HG03196 (cell line): ENCODE measurements at regions not wholly inside any gene's neighbourhood (a gene's known extent, or its start where the extent isn't known, plus 50 kb on each side); places are given as distances from the start of the nearest gene placed in this dataset.

Experiments
- ATAC-seq: cut with Tn5 transposase; IDR thresholded peaks from one replicate; pipeline ENCODE4 v1.9.1; 2021; ENCODE audit not compliant: unreplicated experiment

DNA sequence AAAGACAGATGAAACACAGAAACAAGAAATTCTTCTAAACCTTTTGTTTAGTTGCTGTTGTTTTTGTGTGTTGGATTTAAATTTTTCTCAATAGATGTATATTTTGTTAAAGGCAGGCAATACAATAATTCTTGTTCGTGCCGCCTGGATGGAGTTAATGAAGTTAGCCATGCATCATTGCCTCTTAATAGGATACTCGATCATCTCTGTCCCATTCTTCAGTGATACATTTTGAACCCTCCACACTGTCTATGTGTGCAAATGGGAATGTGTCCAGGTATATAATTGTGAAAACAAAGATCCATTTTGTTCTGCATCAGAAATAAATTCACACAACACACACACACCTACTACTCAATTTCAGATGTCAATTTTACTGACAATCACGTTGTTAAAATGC is 186.6 kb upstream of the ADAMTS16 start:
- ATAC-seq, result no peak

GRCh38 chr5:4954048-4954447 is 186.1 kb upstream of the ADAMTS16 start:
- no peak for ATAC-seq

- no peak for ATAC-seq
Measured at GRCh38 chr5:4963265-4963664, 176.9 kb upstream of the ADAMTS16 start.

DNA sequence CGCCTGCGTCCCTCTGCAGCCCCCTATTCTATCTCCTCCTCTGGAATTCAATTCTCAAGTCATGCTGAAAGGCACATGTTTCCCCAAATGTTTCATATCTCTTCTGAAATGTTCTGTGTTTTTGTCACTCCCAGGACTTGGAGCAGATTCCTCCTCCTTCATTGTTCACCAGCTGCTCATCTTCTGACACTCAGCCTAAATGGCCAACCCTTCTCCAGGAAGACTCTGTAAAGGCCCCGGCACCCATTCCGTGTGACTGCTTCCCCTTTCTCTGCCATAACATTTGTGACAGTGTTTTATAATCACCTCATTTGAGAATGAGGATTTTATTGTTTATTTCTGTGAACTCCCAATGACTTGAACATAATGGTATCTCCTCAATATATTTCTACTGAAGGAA is 170.8 kb upstream of the ADAMTS16 start:
- no peak for ATAC-seq

DNA sequence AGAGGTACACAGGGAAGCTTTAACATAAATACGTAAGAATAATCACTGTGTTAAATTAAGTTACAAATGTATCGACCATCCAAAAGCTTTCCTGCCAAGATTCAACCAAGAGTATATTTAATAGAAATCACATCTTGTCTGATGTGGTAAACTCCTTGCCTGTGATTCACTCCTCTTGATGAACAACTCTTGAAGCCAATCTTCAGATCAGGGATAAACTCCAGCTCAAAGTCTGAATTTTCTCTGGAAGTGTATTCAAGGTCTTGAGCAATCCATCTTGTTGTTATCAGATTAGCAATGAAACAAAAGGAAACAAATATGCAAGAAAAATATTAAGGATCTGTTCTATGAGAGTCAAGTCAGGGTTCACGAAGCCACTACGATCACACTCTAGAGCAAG is 170.0 kb upstream of the ADAMTS16 start:
- no peak for ATAC-seq

DNA sequence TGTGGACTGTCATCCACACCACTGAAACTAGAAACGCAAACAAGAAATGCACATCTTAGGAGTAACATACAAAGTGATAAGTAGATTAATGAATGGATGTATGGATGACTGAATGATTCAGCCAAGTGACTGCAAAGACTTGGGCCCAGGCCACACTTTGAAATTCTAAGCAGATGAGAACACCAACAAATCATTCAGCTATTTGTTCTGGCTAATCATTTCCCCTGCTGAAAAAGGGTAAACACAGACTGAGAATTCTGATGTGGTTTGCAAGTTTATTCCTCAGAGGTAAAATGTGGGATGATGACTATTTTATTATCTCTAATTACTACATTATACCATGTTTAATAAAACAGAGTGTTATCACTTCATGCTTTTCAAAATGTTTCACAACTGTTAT is 163.2 kb upstream of the ADAMTS16 start:
- ATAC-seq, result no peak

GRCh38 chr5:4977416-4978110 is 162.6 kb upstream of the ADAMTS16 start:
- ATAC-seq, result no peak

DNA sequence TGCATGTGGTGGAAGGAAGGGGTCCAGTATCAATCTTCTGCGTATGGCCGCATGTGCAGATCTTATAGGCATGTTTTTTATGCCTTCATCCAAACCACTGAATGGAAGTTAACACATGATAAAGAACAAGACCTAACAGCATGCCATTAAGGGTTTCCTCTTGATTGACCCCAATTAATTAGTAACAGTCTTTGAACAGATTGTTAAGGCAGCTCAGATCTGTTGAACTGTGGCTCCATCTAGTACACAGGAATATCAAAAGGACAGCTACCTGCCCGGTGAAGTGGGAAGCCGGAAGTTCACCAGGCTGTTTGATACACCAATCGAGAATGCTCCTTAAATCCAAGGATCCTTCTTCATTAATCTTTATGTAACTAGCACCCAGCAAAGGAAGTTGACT is 159.9 kb upstream of the ADAMTS16 start:
- ATAC-seq, result no peak

DNA sequence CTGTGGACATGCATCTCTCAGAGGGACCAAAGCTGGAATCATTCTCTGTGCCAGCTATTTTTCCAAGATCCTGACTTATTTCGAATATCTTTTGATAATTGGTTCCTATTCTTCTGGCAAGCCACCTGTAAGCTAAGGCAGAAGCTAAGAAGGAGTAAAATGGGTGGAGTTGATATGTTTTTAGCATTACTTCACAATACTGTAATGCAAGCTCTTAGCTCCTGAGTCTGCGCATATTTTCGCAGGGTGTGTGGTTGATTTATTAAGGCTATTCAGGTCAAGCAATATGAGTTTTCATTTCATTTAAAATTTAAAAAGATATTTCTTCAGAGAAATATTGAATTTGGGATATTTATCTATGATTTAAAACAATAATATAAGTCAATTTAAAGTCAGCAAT is 158.5 kb upstream of the ADAMTS16 start:
- no peak for ATAC-seq

DNA sequence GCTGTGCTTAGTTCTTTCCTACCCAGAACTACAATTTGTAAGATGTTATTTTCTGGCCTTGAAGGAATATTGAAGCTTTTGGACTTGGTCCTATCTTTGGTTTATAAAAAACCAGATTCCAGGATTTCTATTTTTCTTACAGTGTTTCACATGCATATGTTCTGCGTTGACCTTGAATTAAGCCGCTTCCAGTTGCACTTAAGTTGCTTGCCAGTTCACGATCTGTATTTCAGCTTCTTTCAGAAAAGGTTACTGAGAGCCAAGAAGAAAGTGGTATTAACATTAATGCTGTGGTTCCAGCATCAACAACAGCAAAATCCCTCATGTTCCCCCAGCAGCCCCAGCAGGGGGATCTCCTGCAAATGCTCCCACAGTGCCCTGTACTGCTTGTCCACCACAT is 156.4 kb upstream of the ADAMTS16 start:
- ATAC-seq, result no peak

DNA sequence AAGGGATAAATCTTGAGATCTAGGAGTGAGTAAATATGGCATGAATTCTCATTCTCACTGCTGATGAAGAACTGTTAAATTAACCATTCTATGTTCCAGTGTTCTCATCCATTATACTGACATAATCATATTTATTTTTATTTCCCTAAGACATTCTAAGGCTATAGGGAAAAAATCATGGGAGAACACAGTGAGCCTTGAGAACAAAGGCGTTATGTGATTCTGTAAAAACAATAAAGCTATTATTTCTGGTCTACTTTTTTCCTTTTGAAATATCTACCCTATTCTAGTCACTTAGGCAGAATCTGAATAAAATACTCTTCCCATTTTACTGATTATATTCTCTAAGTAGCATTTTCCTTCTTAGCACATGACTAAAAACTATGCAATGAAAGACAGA is 155.7 kb upstream of the ADAMTS16 start:
- ATAC-seq, result no peak

- no peak for ATAC-seq
Measured at GRCh38 chr5:4987431-4987830, 152.7 kb upstream of the ADAMTS16 start.

DNA sequence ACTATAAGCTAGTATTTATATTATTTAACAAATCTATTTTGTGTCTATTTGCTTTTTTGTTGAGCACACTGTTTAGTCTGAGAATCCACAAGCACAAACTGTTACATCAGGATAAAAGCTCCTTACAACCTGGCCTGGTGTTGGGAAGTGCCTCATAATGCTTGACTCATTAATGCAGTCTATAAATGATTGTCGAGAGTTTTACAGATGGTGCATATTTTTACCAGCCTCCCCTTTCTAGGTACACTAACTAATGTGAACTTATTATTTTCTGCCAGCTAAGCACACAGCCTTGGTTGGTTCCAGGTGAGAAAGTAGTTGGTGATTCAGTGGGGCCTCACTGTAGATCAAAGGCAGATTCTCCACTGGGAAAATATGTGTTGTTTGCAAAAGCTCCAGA is 151.0 kb upstream of the ADAMTS16 start:
- ATAC-seq, result no peak

DNA sequence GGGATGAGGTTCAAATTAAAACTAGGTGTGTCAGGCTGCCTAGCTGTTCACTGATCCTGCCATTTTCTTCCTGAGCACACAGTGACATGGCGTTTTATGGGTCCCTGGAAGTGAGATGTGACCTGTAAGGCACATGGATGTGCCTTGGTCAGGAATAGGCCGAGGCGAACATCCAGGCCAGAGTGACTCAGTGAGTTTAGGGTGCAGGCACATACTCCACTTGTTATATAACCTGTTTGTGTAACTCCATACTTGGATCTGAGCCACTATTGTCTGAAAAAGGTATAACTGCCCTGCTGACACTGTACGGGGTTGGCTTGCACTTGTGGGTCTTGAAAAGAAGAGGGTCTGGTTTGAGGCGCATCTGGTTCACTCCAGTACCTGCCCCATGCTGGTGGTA is 150.1 kb upstream of the ADAMTS16 start:
- no peak for ATAC-seq

DNA sequence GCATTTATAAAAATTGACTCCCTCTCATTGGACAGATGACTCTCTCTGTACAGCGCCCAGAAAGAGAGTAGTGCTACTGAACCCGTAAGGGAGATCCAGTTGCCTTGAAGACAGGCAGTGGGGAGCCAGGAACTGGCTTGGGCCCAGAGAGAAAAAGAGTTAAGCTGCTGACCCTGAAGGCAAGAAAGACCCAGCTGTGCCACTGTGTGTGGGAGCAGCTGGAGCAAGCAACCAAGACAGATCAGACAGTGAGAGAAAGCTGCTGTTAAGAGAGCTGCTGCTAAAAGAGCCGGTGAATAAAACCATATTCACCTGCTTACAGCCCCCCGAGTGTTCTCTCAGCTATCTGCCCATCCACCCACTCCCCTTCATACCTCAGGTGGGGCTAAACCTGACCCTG is 149.7 kb upstream of the ADAMTS16 start:
- no peak for ATAC-seq

GRCh38 chr5:4991925-4992324 is 148.2 kb upstream of the ADAMTS16 start:
- no peak for ATAC-seq

DNA sequence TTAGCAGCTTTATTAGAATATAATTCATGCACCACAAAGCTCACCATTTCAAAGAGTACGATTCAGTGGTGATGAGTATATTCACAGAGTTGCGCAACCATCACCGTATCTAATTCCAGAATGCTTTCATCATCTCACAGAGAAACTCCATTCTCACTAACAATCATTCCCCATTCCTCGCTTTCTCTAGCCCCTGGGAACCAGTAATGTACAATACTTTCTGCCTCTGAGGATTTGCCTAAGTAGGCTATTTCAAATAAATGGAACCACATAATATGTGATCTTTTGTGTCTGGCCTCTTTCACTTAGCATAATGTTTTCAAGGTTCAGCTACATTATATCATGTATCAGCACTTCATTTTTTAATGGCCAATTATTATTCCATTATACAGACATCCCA is 145.1 kb upstream of the ADAMTS16 start:
- no peak for ATAC-seq

GRCh38 chr5:5005353-5005752 is 134.8 kb upstream of the ADAMTS16 start:
- ATAC-seq, result no peak

DNA sequence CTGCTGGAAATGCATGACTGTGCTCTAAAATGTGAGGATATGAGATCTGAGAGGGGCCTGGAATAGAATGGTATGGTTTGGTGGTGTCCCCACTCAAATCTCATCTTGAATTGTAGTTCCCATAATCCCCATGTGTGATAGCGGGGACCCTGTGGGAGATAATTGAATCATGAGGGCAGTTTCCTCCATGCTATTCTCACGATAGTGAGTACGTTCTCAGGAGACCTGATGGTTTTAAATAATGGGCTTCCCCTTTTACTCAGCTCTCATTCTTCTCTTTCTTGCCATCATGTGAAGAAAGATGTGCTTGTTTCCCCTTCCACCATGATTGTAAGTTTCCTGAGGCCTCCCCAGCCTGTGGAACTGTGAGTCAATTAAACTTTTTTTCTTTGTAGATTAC is 133.6 kb upstream of the ADAMTS16 start:
- no peak for ATAC-seq

DNA sequence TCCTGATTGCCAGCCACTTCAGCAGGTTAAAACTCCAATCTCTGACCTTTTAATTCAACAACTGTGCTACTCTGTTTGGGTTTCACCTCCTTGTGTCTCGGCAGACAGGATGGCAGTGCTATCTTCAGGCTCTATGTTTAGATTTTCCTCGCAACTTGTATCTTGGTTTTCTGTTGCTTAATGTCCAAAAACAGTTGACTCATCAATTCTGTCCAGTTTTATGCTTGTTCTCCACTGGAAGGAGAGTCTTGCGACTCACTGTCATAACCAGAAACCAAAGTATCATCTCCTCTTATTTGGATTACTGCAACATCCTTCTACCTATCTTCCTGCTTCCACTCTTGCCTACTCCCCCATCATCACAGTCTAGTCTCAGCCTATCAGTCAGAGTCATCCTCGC is 130.9 kb upstream of the ADAMTS16 start:
- no peak for ATAC-seq

- no peak for ATAC-seq
Measured at GRCh38 chr5:5011151-5011550, 129.0 kb upstream of the ADAMTS16 start.

DNA sequence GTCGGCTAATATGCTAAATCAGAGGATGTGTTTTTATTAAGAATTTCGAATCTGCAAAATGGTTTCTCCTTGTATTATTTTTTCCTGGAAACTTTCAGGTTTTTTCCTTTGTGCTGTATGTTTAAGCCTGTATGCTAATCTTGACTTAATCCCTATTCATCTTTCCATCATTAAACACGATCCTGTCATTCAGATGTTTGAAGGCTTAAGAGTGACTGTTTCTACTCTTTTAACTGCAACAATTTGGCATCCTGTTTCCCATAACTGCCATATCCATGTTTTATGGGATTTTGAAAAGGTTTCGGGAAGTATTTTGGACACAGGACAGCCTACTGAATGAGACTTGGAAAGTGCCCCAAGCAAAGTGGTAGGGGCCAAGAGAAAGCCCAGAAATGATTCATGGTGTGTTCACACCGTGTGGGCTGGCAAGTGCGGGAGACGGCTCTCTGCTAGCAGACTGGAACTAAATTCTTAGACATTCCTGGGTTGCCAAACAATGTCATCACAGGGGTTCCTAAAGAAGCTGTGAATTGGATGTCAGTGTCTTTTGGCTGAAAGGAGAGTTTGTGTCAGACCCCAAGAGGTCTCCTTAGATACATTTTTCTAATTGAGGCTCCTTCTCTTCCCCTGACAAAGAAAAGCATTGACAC is 125.4 kb upstream of the ADAMTS16 start:
- ATAC-seq, result no peak
